Embryonic facial prominence (tissue), 1 donor: ENCODE measurements at regions not wholly inside any gene's neighbourhood (a gene's known extent, or its start where the extent isn't known, plus 50 kb on each side); places are given as distances from the start of the nearest gene placed in this dataset.

Source experiments
- DNase-seq: peaks from one replicate; pipeline ENCODE4 v3.0.0-alpha.2; 2016; ENCODE audit errors: extremely low spot score

- no peak for DNase-seq
Observed at GRCh38 chr5:97400537-97400936, 217.5 kb upstream of the RIOK2 start.

- DNase-seq, result no peak
Observed at GRCh38 chr5:97405941-97406340, 222.9 kb upstream of the RIOK2 start.

GRCh38 chr5:97406946-97407676 lies 224.1 kb upstream of the RIOK2 start:
- DNase-seq, result no peak

- DNase-seq, result no peak
Observed at GRCh38 chr5:97408331-97408730, 225.3 kb upstream of the RIOK2 start.

- DNase-seq, result no peak
Observed at GRCh38 chr5:97412959-97413358, 229.9 kb upstream of the RIOK2 start.

- no peak for DNase-seq
Observed at GRCh38 chr5:97417986-97418385, 234.9 kb upstream of the RIOK2 start.

- no peak for DNase-seq
Observed at GRCh38 chr5:97418462-97418861, 235.4 kb upstream of the RIOK2 start.

GRCh38 chr5:97420646-97421045 lies 237.6 kb upstream of the RIOK2 start:
- no peak for DNase-seq

GRCh38 chr5:97422678-97423077 lies 239.6 kb upstream of the RIOK2 start:
- DNase-seq, result no peak

- DNase-seq, result no peak
Observed at GRCh38 chr5:97425511-97425910, 242.5 kb upstream of the RIOK2 start.

GRCh38 chr5:97427235-97427634 lies 244.2 kb upstream of the RIOK2 start:
- no peak for DNase-seq

- DNase-seq, result no peak
Observed at GRCh38 chr5:97434021-97434420, 251.0 kb upstream of the RIOK2 start.

GRCh38 chr5:97436405-97436804 lies 253.4 kb upstream of the RIOK2 start:
- DNase-seq, result no peak

GRCh38 chr5:97443740-97444139 lies 260.7 kb upstream of the RIOK2 start:
- DNase-seq, result no peak

- no peak for DNase-seq
Observed at GRCh38 chr5:97449172-97449571, 266.1 kb upstream of the RIOK2 start.

- DNase-seq, result no peak
Observed at GRCh38 chr5:97452646-97453045, 269.6 kb upstream of the RIOK2 start.

GRCh38 chr5:97453263-97453662 lies 270.2 kb upstream of the RIOK2 start:
- no peak for DNase-seq

- DNase-seq, result no peak
Observed at GRCh38 chr5:97454015-97454414, 271.0 kb upstream of the RIOK2 start.

- DNase-seq, result no peak
Observed at GRCh38 chr5:97455996-97456395, 272.9 kb upstream of the RIOK2 start.

GRCh38 chr5:97458851-97459250 lies 275.8 kb upstream of the RIOK2 start:
- no peak for DNase-seq

GRCh38 chr5:97471951-97472350 lies 288.9 kb upstream of the RIOK2 start:
- no peak for DNase-seq

- DNase-seq, result no peak
Observed at GRCh38 chr5:97475847-97476246, 292.8 kb upstream of the RIOK2 start.

GRCh38 chr5:97476852-97477534 lies 293.9 kb upstream of the RIOK2 start:
- no peak for DNase-seq

- DNase-seq, result no peak
Observed at GRCh38 chr5:97478483-97478882, 295.4 kb upstream of the RIOK2 start.
